HG03575 (cell line): ENCODE measurements at regions not wholly inside any gene's neighbourhood (a gene's known extent, or its start where the extent isn't known, plus 50 kb on each side); places are given as distances from the start of the nearest gene placed in this dataset.
"Not testable (repeated sequence)": the region's sequence is repeated elsewhere in the genome, so short reads cannot be mapped to it uniquely, and the experiment has no call there.

Source experiments
- ATAC-seq: cut with Tn5 transposase; IDR thresholded peaks from one replicate; pipeline ENCODE4 v1.9.1; 2021; ENCODE audit not compliant: unreplicated experiment, insufficient number of reproducible peaks, low FRiP score; ENCODE audit errors: extremely low read depth

- ATAC-seq: no peak
These were observed 1692.0 kb downstream of the REEP3 start for GRCh38 chr10:65213170-65213569.

DNA sequence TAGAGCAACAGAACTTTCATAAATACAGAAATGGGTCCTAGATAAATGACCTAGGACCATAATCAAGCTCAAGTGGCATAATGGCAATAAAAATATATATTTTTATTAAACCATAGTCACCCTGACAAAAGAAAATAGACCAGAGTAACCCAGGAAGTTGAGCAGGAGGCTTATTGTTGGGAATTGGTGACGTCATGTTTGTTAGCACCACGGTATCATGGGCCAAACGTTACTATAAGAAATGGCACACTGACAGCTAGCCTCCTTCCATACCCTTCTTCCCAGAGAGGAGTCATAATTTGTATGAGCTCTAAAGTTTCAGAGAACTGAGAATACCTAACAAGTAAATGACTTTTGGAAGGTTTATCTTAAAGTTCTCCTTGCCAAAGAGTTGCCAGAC lies 1698.2 kb downstream of the REEP3 start:
- no peak for ATAC-seq

DNA sequence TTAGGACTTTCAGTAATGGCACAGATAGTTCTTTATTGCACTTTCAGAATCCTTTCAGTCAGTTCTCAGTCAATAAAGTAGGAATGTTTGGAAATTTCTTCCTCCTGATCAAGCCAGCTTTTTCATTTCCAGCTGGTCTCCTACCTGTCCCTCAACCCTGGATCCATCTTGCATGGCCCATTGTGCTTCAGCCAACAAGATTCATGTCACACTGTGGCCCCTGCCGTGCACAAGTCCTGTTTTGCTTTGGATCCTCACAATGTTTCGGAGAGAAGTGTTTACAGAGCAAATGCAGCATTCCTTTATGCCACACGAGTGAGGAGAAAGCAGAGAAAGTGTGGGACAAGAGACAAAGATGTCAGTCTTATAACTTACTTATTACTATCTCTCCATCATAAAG lies 1694.7 kb upstream of the LRRTM3 start:
- ATAC-seq: no peak

DNA sequence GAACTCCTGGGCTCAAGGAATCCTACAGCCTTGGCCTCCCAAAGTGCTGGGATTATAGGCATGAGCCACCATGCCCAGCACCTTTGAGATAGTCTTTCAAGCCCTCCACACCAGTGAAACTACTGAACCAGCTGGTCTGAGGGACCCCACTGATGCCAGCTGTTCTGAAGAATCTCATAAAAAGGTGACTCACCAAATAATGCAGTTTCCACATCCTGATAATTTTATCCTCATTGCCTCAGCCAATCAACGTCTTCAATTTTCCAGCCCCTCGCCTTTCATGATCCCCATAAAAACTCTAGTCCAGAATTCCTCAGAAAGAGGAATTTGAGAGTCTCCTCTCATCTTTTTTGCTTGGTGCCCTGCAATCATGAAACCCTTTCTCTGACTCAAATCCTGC lies 1691.6 kb upstream of the LRRTM3 start:
- ATAC-seq: no peak

GRCh38 chr10:65235266-65235665 lies 1690.6 kb upstream of the LRRTM3 start:
- no peak for ATAC-seq

DNA sequence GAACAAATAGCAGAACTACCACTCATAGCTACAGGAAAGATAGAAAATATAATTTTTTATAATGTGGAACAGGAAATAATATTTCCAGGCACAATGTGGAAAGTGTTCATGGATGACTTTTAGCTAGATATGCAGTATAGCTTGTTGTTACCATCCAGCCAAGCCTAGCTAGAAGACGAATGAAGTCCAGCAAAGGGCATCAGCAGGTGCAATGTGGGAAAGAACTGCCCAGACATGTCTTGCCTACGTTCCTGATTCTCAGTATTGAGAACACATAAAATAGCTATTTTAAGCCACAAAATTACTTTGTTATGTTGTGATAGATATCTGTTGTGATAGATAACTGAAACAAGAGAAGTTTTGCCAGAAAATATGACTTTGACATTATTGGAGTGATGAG lies 1690.0 kb upstream of the LRRTM3 start:
- ATAC-seq: no peak

DNA sequence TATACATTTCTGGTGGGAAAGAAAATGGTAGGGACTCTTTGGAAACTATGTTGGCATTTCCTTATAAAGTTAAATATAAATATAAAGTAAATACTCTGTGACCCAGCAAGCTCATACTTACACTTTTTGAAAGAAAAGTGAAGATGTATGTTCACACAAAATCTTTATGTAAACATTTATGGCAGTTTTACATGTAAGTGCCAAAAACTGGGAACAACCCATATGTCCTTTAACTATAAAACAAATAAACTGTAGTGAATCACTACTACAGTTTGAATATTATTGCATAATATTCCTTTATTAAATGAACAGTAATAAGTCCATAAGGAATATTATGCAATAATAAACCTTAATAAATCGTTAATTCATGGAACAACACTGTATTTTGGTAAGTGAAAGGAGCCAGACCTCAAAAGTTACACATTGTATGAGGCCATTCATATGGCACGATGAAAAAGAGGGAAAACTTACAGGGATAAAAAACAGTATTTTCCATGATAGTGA lies 1660.3 kb upstream of the LRRTM3 start:
- no peak for ATAC-seq

- ATAC-seq: not testable (repeated sequence)
These were observed 1656.3 kb upstream of the LRRTM3 start for GRCh38 chr10:65269551-65269950.

DNA sequence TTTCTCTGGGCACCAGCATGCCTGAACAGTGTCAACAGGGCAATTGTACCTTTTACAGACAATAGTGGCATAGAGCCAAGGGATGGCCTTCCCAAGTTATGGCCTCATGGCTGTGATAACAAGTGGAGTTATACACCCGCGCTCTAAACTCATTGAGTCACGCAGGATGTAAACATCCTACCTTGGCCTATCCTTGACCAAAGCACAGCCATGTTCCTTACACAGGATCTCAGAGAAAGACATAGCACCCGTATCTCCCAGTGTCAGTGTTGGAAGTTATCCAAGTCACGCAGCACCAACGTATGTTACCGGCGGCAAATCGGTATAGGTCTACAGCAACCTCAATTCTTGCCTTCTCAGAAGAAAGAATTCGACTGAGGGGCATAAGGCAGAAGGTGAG lies 1654.9 kb upstream of the LRRTM3 start:
- ATAC-seq: no peak

DNA sequence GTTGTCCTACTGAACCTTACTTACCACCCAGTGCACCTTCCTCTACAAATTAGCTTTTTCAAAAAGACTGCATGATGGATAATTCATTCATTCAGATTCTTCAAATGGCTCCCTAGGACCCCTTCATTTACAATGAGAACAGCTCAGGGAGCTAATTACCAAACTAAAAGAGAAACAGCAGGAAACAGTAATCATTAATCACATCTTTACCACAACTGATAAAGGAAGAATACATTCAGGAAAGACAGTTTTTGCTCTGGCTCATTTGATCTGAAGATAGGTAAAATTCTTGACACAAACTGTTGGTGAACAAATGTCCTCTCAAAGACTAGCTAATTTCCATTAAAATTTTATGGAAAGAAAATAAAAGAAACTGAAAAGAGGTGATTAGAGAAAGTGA lies 1652.7 kb upstream of the LRRTM3 start:
- ATAC-seq: no peak

GRCh38 chr10:65275296-65275695 lies 1650.5 kb upstream of the LRRTM3 start:
- no peak for ATAC-seq

GRCh38 chr10:65284495-65285041 lies 1641.3 kb upstream of the LRRTM3 start:
- ATAC-seq: no peak

DNA sequence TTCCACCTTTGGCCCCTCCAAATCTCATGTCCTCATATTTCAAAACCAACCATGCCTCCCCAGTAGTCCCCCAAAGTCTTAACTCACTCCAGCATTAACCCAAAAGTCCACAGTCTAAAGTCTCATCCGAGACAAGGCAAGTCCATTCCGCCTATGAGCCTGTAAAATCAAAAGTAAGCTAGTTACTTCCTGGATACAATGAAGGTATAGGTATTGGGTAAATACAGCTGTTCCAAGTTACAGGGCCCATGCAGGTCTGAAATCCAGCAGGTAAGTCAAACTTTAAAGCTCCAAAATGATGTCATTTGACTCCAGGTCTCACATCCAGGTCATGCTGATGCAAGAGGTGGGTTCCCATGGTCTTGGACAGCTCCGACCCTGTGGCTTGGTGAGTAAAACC lies 1640.1 kb upstream of the LRRTM3 start:
- not testable (repeated sequence) for ATAC-seq

GRCh38 chr10:65291286-65291685 lies 1634.5 kb upstream of the LRRTM3 start:
- no peak for ATAC-seq

DNA sequence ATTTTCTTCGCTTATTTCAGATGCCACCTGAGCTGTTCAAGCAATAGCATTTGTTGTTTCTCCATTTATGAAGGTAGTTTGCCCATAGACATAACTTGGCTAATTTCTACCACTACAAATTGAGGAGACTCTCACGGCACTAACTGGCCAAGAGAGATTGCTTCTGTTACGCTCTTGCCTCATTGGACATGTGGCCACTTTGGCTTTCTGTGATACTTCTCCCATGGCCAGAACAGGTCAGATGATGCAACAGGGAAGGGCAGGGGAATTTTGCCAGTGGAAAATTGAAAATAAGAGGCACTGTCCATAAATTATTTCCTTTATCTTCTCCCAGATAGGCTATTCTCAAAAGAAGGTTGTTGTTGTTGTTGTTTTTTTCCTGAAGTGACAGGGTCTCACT lies 1633.3 kb upstream of the LRRTM3 start:
- no peak for ATAC-seq

DNA sequence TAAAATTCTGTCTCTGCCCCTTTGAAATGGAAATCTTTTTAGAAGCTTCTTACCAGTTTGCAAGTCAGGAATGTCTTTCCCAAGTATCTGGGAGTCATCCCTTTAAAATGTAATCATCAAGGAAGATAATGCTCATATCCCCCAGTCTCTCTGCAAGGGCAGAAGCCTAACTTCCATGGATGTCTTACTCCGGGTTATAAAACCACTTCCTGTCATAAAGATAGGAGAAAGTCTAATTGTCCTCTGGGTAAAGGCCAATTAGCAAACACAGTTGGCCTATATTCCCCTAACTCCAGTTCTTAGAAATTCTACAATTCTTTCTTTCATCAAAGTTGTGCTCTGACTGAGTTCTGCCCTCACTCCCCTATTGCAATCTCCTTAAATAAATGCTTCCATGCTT lies 1631.5 kb upstream of the LRRTM3 start:
- ATAC-seq: no peak

DNA sequence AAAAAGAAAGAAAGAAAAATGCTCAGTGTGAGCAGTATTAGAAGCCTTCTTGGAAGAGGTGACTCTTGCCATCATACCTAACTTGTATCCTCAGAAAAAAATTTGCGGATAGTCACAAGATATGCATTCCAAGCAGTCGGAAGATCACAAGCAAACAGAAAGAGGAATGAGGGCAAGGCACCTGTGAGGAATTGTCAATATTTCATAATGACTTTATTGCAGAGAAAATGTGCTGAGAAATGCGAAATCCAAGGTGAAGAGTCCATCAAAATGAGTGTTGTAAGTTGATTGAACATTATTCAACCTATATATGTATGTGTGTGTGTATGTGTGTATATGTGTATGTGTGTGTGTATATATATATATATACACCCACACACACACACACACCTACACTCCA lies 1624.7 kb upstream of the LRRTM3 start:
- no peak for ATAC-seq

DNA sequence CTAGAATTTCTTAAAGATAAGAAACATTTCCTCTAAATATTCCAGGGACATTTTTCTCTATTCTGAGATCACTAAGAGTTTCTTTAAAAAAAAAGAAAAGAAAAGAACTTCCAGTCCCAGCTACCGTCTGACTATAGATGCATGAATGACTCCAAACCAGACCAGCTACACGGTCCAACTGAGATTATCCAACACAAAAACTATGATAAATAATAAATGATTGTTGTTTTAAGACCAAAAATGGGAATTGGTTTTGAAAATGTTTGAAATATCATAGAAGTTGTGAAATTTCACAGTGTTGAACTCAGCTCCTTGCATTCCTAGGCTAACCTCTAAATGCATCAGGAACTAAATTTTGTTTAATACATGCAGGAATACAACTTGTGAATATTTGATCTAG lies 1619.6 kb upstream of the LRRTM3 start:
- no peak for ATAC-seq

DNA sequence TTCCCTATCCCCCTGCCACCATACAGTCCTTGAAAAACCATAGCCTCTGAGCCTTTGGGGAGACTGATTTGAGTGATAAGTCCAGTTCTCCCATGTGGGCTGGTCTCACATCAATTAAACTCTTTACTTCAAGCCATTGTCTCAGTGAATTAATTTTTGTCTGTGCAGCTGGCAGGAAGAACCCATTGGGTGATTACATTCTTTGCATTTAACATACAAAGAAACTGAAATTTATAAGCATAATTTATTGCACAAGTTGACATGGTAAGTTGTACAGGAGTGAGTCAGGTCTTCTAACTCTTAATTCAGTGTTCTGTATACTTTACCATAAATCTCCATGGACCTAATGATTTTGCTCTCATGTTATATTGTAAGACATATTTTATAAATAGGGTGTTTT lies 1613.0 kb upstream of the LRRTM3 start:
- no peak for ATAC-seq

GRCh38 chr10:65313406-65313805 lies 1612.4 kb upstream of the LRRTM3 start:
- ATAC-seq: no peak

- no peak for ATAC-seq
These were observed 1611.6 kb upstream of the LRRTM3 start for GRCh38 chr10:65314253-65314652.
